ENCODE measurements at regions not wholly inside any gene's neighbourhood (a gene's known extent, or its start where the extent isn't known, plus 50 kb on each side); places are given as distances from the start of the nearest gene placed in this dataset.

DNA sequence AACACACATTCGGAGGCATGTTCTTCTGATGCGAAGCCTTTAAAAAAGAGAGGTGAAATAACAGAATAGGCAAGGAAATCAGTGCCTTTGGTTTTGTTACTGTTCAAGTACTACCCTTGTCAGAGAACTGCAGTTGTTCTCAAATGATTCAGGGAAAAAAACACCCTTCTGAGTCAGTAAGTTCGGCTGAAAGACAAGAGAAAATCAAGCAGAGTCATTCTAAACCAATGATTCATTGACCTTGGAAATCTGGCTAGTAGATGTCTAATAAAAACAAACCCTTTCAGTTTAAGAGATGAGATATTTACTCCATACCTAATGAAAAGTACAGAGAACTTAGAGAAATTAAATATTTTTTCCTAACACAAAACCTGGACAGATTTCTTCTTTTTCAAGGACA, 72.7 kb upstream of the ABI3BP start:
- H3K9ac ChIP-seq (ENCODE audit: low read length): no peak overlapping the region
- no peak overlapping the region for H2AFZ ChIP-seq (ENCODE audit: low read length)
- H3K4me1 ChIP-seq (ENCODE audit: insufficient read depth, low read length, severe bottlenecking): no peaks in the 10 kb centered on the region
- H3K9me2 ChIP-seq (ENCODE audit: low read depth, low read length): no peaks in the 10 kb centered on the region
- H3F3A ChIP-seq (ENCODE audit: insufficient read depth, low read length): no peaks in the 10 kb centered on the region
- H3K4me3 ChIP-seq (ENCODE audit: low read depth, low read length, poor library complexity, severe bottlenecking): no peak overlapping the region
- no peaks in the 10 kb centered on the region for H3K27me3 ChIP-seq (ENCODE audit: insufficient read depth, low read length)
- no peak overlapping the region for H3K27ac ChIP-seq (ENCODE audit: low read depth, low read length, poor library complexity, severe bottlenecking)
- H3K36me3 ChIP-seq (ENCODE audit: insufficient read depth, low read length): no peaks in the 10 kb centered on the region
- no peaks in the 10 kb centered on the region for H3K79me2 ChIP-seq (ENCODE audit: insufficient read depth, low read length)
- TF ChIP-seq, protein P1, sequence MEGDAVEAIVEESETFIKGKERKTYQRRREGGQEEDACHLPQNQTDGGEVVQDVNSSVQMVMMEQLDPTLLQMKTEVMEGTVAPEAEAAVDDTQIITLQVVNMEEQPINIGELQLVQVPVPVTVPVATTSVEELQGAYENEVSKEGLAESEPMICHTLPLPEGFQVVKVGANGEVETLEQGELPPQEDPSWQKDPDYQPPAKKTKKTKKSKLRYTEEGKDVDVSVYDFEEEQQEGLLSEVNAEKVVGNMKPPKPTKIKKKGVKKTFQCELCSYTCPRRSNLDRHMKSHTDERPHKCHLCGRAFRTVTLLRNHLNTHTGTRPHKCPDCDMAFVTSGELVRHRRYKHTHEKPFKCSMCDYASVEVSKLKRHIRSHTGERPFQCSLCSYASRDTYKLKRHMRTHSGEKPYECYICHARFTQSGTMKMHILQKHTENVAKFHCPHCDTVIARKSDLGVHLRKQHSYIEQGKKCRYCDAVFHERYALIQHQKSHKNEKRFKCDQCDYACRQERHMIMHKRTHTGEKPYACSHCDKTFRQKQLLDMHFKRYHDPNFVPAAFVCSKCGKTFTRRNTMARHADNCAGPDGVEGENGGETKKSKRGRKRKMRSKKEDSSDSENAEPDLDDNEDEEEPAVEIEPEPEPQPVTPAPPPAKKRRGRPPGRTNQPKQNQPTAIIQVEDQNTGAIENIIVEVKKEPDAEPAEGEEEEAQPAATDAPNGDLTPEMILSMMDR (IDR thresholded peaks at IDR 0.05; ENCODE audit: low read length): no peak
- TF ChIP-seq EZH2 (IDR thresholded peaks at IDR 0.05; ENCODE audit: borderline replicate concordance, low read length): no peak
- no peak overlapping the region for H3K4me2 ChIP-seq (ENCODE audit: low read length)
- no peaks in the 10 kb centered on the region for H3K9me3 ChIP-seq (ENCODE audit: low read length)
- no peaks in the 10 kb centered on the region for H4K20me1 ChIP-seq (ENCODE audit: insufficient read depth, low read length)

DNA sequence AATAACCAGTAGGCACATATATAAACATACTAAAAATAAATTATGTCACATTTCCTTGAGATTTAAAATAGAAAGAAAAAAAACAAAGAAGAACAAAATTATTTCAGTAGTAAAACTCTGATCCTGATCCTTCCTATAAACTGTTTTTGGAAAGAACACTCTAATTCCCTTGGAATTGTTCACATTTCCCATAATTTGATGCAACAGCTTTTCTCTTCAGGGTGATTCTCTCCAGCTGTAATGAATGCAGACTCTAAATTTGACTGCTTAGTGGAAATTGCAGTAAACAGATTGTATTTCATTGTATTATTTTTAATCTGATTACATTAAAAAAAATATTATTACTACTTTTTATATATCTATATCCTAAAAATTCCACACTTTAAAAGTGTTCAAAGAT, 70.2 kb upstream of the ABI3BP start:
- Histone ChIP-seq H3K79me2 (ENCODE audit: insufficient read depth, low read length) (no peaks in the 10 kb centered on the region), H3K9me3 (ENCODE audit: low read length) (0 out of 2 replicates have a peak, but pooled peaks cover 3% of the 10 kb centered on the region), H2AFZ (ENCODE audit: low read length) (no peak overlapping the region), H3K4me3 (ENCODE audit: low read depth, low read length, poor library complexity, severe bottlenecking) (no peak overlapping the region), H3K4me2 (ENCODE audit: low read length) (no peak overlapping the region), H3K36me3 (ENCODE audit: insufficient read depth, low read length) (no peaks in the 10 kb centered on the region), H3K9ac (ENCODE audit: low read length) (no peak overlapping the region), H3K4me1 (ENCODE audit: insufficient read depth, low read length, severe bottlenecking) (no peaks in the 10 kb centered on the region), H3K27ac (ENCODE audit: low read depth, low read length, poor library complexity, severe bottlenecking) (no peak overlapping the region), H3K27me3 (ENCODE audit: insufficient read depth, low read length) (no peaks in the 10 kb centered on the region), H3K9me2 (ENCODE audit: low read depth, low read length) (no peaks in the 10 kb centered on the region), H4K20me1 (ENCODE audit: insufficient read depth, low read length) (no peaks in the 10 kb centered on the region), H3F3A (ENCODE audit: insufficient read depth, low read length) (no peaks in the 10 kb centered on the region)
- TF ChIP-seq EZH2 (IDR thresholded peaks at IDR 0.05; ENCODE audit: borderline replicate concordance, low read length): no peak
- TF ChIP-seq, protein P1 (IDR thresholded peaks at IDR 0.05; ENCODE audit: low read length): no peak

DNA sequence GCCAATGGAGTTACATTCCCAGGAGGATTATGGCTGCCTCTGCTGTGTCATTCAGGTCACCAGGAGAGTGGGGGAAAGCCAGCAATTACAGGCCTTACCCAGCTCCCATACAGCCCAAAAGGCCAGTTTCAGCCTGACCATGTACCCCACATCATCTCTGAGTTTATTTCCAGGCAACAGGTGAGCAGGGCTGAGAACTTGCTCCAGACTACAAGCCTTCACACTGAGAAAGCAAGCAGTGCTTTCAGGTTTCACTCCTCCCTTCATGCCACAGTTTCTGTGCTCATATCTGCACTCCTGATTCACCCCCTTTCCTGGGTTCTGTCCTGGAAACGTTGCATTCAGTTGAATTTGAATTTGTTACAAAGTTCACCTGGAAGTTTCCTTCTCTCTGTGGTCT, 68.1 kb upstream of the ABI3BP start:
- no peak overlapping the region for H3K4me3 ChIP-seq (ENCODE audit: low read depth, low read length, poor library complexity, severe bottlenecking)
- no peaks in the 10 kb centered on the region for H3K36me3 ChIP-seq (ENCODE audit: insufficient read depth, low read length)
- no peak overlapping the region for H3K27ac ChIP-seq (ENCODE audit: low read depth, low read length, poor library complexity, severe bottlenecking)
- no peak overlapping the region for H3K4me2 ChIP-seq (ENCODE audit: low read length)
- H3F3A ChIP-seq (ENCODE audit: insufficient read depth, low read length): no peaks in the 10 kb centered on the region
- no peaks in the 10 kb centered on the region for H3K79me2 ChIP-seq (ENCODE audit: insufficient read depth, low read length)
- no peaks in the 10 kb centered on the region for H3K4me1 ChIP-seq (ENCODE audit: insufficient read depth, low read length, severe bottlenecking)
- TF ChIP-seq, protein P1 (IDR thresholded peaks at IDR 0.05; ENCODE audit: low read length): no peak
- no peak for TF ChIP-seq EZH2 (IDR thresholded peaks at IDR 0.05; ENCODE audit: borderline replicate concordance, low read length)
- 0 out of 2 replicates have a peak, but pooled peaks cover 3% of the 10 kb centered on the region for H3K9me3 ChIP-seq (ENCODE audit: low read length)
- H4K20me1 ChIP-seq (ENCODE audit: insufficient read depth, low read length): no peaks in the 10 kb centered on the region
- no peaks in the 10 kb centered on the region for H3K27me3 ChIP-seq (ENCODE audit: insufficient read depth, low read length)
- no peak overlapping the region for H2AFZ ChIP-seq (ENCODE audit: low read length)
- no peak overlapping the region for H3K9ac ChIP-seq (ENCODE audit: low read length)
- H3K9me2 ChIP-seq (ENCODE audit: low read depth, low read length): no peaks in the 10 kb centered on the region

Measured in OCI-LY1 (cell line).